ENCODE measurements at regions not wholly inside any gene's neighbourhood (a gene's known extent, or its start where the extent isn't known, plus 50 kb on each side); places are given as distances from the start of the nearest gene placed in this dataset.

GRCh38 chr1:59070610-59071009 is 226.3 kb upstream of the FGGY start:
- Histone ChIP-seq H3K4me1 (no peaks in the 10 kb centered on the region), H3K27ac (no peak overlapping the region), H3K9me3 (no peaks in the 10 kb centered on the region), H3K4me3 (no peak overlapping the region), H3K36me3 (no peaks in the 10 kb centered on the region), H3K27me3 (no peaks in the 10 kb centered on the region)
- no peak for ATAC-seq
- TF ChIP-seq POLR2AphosphoS5 (IDR thresholded peaks at IDR 0.05): no peak
- no peak for TF ChIP-seq EP300 (IDR thresholded peaks at IDR 0.05)
- TF ChIP-seq POLR2A (IDR thresholded peaks at IDR 0.05): no peak
- TF ChIP-seq CTCF (IDR thresholded peaks at IDR 0.05): no peak

GRCh38 chr1:59071289-59071688 is 225.6 kb upstream of the FGGY start:
- H3K4me3 ChIP-seq: no peak overlapping the region
- no peaks in the 10 kb centered on the region for H3K4me1 ChIP-seq
- no peaks in the 10 kb centered on the region for H3K27me3 ChIP-seq
- H3K9me3 ChIP-seq: no peaks in the 10 kb centered on the region
- ATAC-seq: no peak
- H3K27ac ChIP-seq: no peak overlapping the region
- TF ChIP-seq EP300 (IDR thresholded peaks at IDR 0.05): no peak
- TF ChIP-seq POLR2A (IDR thresholded peaks at IDR 0.05): no peak
- TF ChIP-seq POLR2AphosphoS5 (IDR thresholded peaks at IDR 0.05): no peak
- no peak for TF ChIP-seq CTCF (IDR thresholded peaks at IDR 0.05)
- WGBS, 2 donors (ENCODE audit: low coverage in 1 of 2): 60 to 87% methylated on average over 5 of the region's 5 CpGs
- H3K36me3 ChIP-seq: no peaks in the 10 kb centered on the region

GRCh38 chr1:59071876-59072582 is 224.9 kb upstream of the FGGY start:
- WGBS, 2 donors (ENCODE audit: low coverage in 1 of 2): 55 to 76% methylated on average over 4 to 5 of the region's 5 CpGs
- TF ChIP-seq CTCF (IDR thresholded peaks at IDR 0.05): no peak
- TF ChIP-seq POLR2A (IDR thresholded peaks at IDR 0.05): no peak
- no peak for TF ChIP-seq EP300 (IDR thresholded peaks at IDR 0.05)
- no peak for TF ChIP-seq POLR2AphosphoS5 (IDR thresholded peaks at IDR 0.05)
- H3K9me3 ChIP-seq: no peaks in the 10 kb centered on the region
- no peak overlapping the region for H3K4me3 ChIP-seq
- H3K36me3 ChIP-seq: no peaks in the 10 kb centered on the region
- H3K27ac ChIP-seq: no peak overlapping the region
- no peak for ATAC-seq
- H3K27me3 ChIP-seq: no peaks in the 10 kb centered on the region
- no peaks in the 10 kb centered on the region for H3K4me1 ChIP-seq

- TF ChIP-seq CTCF (IDR thresholded peaks at IDR 0.05) (no peak), POLR2AphosphoS5 (IDR thresholded peaks at IDR 0.05) (no peak), POLR2A (IDR thresholded peaks at IDR 0.05) (no peak), EP300 (IDR thresholded peaks at IDR 0.05) (no peak)
- no peaks in the 10 kb centered on the region for H3K9me3 ChIP-seq
- no peak overlapping the region for H3K27ac ChIP-seq
- no peak for ATAC-seq
- H3K27me3 ChIP-seq: no peaks in the 10 kb centered on the region
- H3K4me3 ChIP-seq: no peak overlapping the region
- H3K36me3 ChIP-seq: no peaks in the 10 kb centered on the region
- WGBS, 2 donors (ENCODE audit: low coverage in 1 of 2): 79 to 93% methylated on average over 3 to 5 of the region's 5 CpGs
- H3K4me1 ChIP-seq: no peaks in the 10 kb centered on the region
These were observed 224.3 kb upstream of the FGGY start for GRCh38 chr1:59072583-59072947.

- TF ChIP-seq POLR2AphosphoS5 (IDR thresholded peaks at IDR 0.05) (no peak), EP300 (IDR thresholded peaks at IDR 0.05) (no peak), CTCF (IDR thresholded peaks at IDR 0.05) (no peak), POLR2A (IDR thresholded peaks at IDR 0.05) (no peak)
- Histone ChIP-seq H3K27ac (no peak overlapping the region), H3K9me3 (no peaks in the 10 kb centered on the region), H3K27me3 (no peaks in the 10 kb centered on the region), H3K36me3 (no peaks in the 10 kb centered on the region), H3K4me3 (no peak overlapping the region), H3K4me1 (no peaks in the 10 kb centered on the region)
- ATAC-seq: no peak
- WGBS, 2 donors (ENCODE audit: low coverage in 1 of 2): 58 to 74% methylated on average over 3 of the region's 3 CpGs
These were observed 222.3 kb upstream of the FGGY start for GRCh38 chr1:59074598-59074997.
